ENCODE measurements at regions not wholly inside any gene's neighbourhood (a gene's known extent, or its start where the extent isn't known, plus 50 kb on each side); places are given as distances from the start of the nearest gene placed in this dataset.

GRCh38 chr9:106383072-106383471 is 479.9 kb upstream of the ZNF462 start:
- DNase-seq (ENCODE audit: extremely low read depth, low read depth): no peak
- TF ChIP-seq CTCF (IDR thresholded peaks at IDR 0.05; ENCODE audit: low read depth, low read length): no peak

GRCh38 chr9:106387965-106388364 is 475.0 kb upstream of the ZNF462 start:
- DNase-seq (ENCODE audit: extremely low read depth, low read depth): no peak
- TF ChIP-seq CTCF (IDR thresholded peaks at IDR 0.05; ENCODE audit: low read depth, low read length): no peak

- no peak for TF ChIP-seq CTCF (IDR thresholded peaks at IDR 0.05; ENCODE audit: low read depth, low read length)
- DNase-seq (ENCODE audit: extremely low read depth, low read depth): no peak
These were observed 469.7 kb upstream of the ZNF462 start for GRCh38 chr9:106393226-106393625.

GRCh38 chr9:106400170-106400569 is 462.8 kb upstream of the ZNF462 start:
- TF ChIP-seq CTCF (IDR thresholded peaks at IDR 0.05; ENCODE audit: low read depth, low read length): no peak
- DNase-seq (ENCODE audit: extremely low read depth, low read depth): no peak

- no peak for DNase-seq (ENCODE audit: extremely low read depth, low read depth)
- no peak for TF ChIP-seq CTCF (IDR thresholded peaks at IDR 0.05; ENCODE audit: low read depth, low read length)
These were observed 462.0 kb upstream of the ZNF462 start for GRCh38 chr9:106400950-106401349.

GRCh38 chr9:106403081-106403480 is 459.9 kb upstream of the ZNF462 start:
- TF ChIP-seq CTCF (IDR thresholded peaks at IDR 0.05; ENCODE audit: low read depth, low read length): no peak
- no peak for DNase-seq (ENCODE audit: extremely low read depth, low read depth)

- TF ChIP-seq CTCF (IDR thresholded peaks at IDR 0.05; ENCODE audit: low read depth, low read length): no peak
- no peak for DNase-seq (ENCODE audit: extremely low read depth, low read depth)
These were observed 458.8 kb upstream of the ZNF462 start for GRCh38 chr9:106404137-106404536.
